GM12892 (cell line): ENCODE measurements at regions not wholly inside any gene's neighbourhood (a gene's known extent, or its start where the extent isn't known, plus 50 kb on each side); places are given as distances from the start of the nearest gene placed in this dataset.

Source experiments
- POLR2A ChIP-seq: IDR thresholded peaks from 2 replicates; pipeline ENCODE4 v1.6.1; 2011; ENCODE audit warnings: low read depth, low read length, control low read depth
- POLR2AphosphoS5 ChIP-seq: IDR thresholded peaks from 2 replicates; pipeline ENCODE4 v1.6.1; 2011; ENCODE audit warnings: low read depth, low read length, control low read depth
- TAF1 ChIP-seq: IDR thresholded peaks from 2 replicates; pipeline ENCODE4 v1.6.1; 2011; ENCODE audit warnings: low read depth, mild to moderate bottlenecking, control low read depth, low read length, borderline replicate concordance

GRCh38 chr15:92788196-92788595 is 111.9 kb upstream of the CHD2 start:
- TF ChIP-seq TAF1 = no peak
- no peak for TF ChIP-seq POLR2A
- TF ChIP-seq POLR2AphosphoS5 = no peak
